Erythroblast (primary cell): ENCODE measurements at regions not wholly inside any gene's neighbourhood (a gene's known extent, or its start where the extent isn't known, plus 50 kb on each side); places are given as distances from the start of the nearest gene placed in this dataset.

Experiments used
- GATA1 ChIP-seq: IDR thresholded peaks from 2 replicates; pipeline ENCODE4 v1.6.1; 2011; ENCODE audit warnings: low read depth, mild to moderate bottlenecking, control low read depth, low read length, moderate library complexity
- POLR2A ChIP-seq: IDR thresholded peaks from 2 replicates; pipeline ENCODE4 v1.6.1; 2011; ENCODE audit warnings: mild to moderate bottlenecking, low read length

DNA sequence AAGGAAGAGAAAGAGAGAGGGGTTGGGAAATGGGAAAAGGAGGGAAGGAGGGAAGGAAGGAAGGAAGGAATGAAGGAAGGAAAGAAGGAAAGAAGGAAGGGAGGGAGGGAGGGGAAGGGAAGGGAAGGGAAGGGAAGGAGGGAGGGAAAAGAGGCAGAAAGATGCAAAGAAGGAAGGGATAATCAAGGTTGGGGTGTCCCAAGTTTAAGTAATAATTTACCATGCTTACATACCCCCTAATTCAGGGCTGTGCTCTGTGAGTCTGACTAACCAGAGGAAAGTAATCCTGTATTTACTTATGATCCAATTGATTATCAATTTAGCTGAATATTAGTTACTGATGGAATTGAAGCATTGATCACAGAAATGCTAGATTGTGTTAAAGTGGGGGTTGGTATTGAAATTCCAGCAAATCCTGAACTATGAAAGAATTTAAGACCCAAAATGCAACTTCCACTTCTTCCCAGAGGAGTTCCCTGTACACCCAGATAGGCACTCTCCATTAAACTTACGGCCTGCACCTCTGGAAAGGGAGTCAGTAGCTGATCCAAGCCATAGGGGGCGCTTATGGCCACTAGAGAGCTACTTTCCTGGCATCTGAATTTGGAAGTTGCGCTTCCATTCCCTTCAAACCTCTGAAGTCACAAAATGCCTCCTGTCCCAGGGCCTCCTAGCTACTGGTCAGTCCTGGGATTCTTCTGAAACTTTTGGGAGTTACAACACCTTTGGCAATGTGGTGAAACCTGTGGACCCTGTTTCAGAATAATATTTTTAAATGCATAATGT is 162.7 kb upstream of the PWP1 start:
- TF ChIP-seq POLR2A (no peak), GATA1 (no peak)
